Glomerular visceral epithelial cell (primary cell): ENCODE measurements at regions not wholly inside any gene's neighbourhood (a gene's known extent, or its start where the extent isn't known, plus 50 kb on each side); places are given as distances from the start of the nearest gene placed in this dataset.

Experiments
- DNase-seq: peaks from one replicate; pipeline ENCODE4 v3.0.0-alpha.2; 2016; ENCODE audit errors: extremely low spot score

DNA sequence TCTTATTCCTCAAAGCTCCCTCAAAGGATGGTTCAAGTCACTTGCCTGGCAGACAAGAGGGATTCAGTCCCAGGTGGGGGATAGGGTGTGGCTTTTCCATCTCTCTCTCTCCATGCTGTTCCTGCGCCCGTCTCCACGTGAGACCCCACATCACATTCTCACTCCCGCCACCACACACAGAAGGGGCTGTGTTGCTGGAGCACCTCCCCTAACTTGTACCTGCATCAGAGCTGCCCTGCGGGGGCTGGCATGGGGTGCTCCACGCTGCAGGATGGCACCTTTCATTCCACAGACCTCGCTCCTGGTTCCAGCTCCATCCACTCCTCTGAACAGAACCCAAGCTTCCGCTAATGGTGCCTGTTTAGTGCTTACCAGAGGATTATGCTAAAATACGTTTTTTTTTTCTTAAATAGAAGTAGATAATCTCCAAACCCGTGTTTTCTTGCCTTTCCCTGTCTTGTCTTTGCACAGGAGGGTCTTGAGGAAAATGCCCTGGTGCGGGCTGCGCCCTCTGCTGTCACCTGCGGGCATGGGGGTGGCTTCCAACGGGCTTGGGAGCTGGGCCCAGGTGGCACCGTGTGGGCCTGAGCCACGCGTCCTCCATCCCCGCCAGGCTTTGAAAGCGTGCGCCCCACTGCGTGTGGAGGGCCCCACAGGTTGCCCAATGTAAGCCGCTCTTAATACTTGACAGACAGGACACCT is 985.6 kb downstream of the BRD1 start:
- no peak for DNase-seq

- no peak for DNase-seq
These were observed 987.3 kb downstream of the BRD1 start for GRCh38 chr22:48840112-48840949.

- DNase-seq: no peak
These were observed 988.6 kb downstream of the BRD1 start for GRCh38 chr22:48838846-48839730.

GRCh38 chr22:48838376-48838775 is 989.3 kb downstream of the BRD1 start:
- DNase-seq: no peak

GRCh38 chr22:48837341-48837935 is 990.2 kb downstream of the BRD1 start:
- DNase-seq: no peak

DNA sequence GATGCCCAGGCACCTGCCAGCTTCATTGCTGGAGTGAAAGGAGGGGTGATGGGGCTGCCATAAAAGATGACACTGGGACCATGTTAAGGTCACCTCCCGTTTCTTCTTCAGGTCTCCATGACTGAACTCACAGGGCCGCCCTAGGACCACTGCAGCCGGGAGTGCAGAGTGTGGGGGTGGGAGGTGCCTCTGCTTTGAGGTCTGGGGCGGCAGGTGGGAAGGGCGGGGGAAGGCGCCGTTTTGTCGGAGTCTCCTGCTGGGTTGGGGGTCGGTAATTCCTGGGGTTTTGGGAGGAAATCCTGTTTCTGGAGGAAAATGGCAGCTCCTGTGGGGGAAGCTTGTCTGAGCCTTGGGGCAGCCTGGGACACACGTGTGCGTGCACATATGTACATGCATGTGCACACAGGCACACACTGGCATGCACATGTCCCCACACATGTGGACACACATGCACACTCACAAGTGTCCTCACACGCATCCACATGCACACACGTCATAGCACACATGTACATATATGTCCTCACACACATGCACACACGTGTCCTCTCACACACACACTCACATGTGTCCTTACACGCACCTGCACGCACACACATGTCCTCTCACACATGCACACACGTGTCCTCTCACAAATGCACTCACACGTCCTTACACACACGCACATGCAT is 990.9 kb downstream of the BRD1 start:
- no peak for DNase-seq

- DNase-seq: no peak
These were observed 991.6 kb downstream of the BRD1 start for GRCh38 chr22:48835857-48836672.

DNA sequence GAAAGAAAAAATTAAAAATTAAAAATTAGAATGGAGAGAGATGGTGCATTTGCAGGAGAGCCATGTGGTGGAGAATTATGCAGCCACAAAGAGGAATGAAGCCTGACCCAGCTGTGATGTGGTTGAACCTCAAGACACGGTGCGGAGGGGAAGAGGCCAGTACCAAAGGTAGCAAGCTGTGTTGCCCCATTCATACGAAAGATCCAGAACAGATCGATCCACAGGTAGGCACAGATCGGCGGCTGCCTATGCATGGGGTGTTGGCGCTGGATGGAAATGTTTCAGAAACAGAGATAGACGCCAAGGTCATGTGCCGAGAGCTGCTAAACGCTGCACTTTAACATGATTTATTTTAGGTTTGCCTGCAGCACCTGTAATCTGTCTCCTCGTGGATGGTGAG is 992.3 kb downstream of the BRD1 start:
- no peak for DNase-seq

GRCh38 chr22:48834404-48834803 is 993.3 kb downstream of the BRD1 start:
- DNase-seq: no peak

GRCh38 chr22:48832592-48832991 is 995.1 kb downstream of the BRD1 start:
- DNase-seq: no peak

GRCh38 chr22:48829908-48830307 is 997.8 kb downstream of the BRD1 start:
- no peak for DNase-seq

- DNase-seq: no peak
These were observed 999.0 kb downstream of the BRD1 start for GRCh38 chr22:48828688-48829087.

DNA sequence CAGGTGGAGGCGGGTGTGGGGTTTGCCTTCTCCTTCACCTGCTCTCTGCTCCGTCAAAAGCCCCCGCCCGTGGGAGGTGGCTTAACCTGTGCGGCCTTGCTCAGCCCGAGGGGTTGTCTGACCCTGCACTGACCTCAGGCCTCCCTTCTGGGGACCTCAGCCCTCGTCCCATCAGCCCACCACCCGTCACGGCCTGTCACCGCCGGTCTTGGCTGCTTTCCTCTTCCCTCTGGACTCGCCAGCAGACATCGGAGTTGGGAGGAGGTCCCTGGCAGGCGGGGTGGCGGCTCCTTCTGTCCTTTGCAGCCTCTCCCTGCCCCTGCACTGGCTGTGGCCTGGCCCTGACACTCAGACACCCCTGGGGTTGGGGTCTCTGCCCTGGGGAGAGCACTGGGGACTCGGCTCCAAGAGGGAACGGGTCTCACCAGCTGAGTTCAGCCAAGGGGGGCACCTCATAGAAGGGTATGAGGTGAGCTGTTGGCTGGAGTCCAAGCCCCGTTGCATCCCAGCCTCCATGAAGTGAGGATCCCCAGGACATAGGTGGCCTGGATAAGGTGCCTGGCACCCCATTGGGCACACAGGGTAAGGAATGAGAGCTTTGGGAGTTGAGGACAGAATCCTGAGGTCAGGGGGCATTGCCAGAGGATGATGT is 999.6 kb downstream of the BRD1 start:
- no peak for DNase-seq

GRCh38 chr22:48827268-48827846 is 1000.3 kb downstream of the BRD1 start:
- no peak for DNase-seq

DNA sequence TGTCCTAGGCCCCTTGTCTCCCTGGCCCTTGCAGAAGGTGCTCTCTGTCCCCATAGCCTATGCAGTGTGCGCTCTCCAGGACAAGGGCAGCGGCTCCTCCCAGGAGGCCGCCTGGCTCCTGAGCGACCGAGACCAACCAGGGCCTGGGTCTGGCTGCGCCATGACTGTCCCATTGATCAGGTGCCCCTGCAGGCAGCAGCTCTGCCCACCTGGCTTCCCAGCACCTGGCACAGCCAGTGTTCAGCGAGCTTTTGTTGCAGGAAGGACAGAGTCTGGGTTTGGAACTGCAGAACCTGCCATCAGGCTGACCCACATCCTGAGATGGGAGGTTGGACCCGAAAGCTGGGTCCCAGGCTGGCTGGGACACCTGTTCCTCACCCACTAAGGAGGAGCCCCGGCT is 1001.1 kb downstream of the BRD1 start:
- no peak for DNase-seq

DNA sequence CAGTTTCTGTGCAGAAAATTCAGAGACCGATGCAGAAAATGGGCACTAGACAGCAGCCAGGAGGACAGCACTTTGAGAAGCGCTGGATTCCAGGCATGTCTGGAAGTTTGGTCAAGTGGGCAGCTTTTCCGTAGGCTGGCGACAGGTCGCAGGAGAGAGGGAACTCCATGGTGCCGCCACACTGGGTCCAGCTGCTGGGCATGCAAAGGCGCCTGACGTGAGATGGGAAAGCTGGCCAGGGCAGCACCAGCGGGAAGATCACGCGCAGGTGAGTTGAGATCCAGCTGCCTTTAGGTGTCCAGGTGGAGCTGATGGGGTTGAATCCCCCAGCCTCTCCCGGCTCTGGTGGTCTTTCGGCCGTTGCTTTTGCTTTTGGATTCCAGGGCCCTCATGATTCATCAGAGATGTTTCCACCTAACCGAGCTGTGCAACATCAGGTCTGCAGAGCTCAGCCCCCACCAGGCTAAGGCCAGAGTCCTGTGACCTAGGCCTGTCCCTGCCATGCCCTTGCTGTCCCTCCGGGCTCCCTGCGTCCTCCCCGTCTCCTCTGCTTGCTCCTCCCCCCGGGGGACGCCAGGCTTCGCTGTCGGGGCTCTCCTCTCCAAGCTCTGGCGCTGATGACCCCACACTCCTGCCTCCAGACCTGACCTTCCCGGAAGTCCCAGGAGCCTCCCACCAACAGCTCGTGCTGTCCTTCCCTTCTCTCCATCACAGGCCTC is 1001.7 kb downstream of the BRD1 start:
- no peak for DNase-seq

- no peak for DNase-seq
These were observed 1002.7 kb downstream of the BRD1 start for GRCh38 chr22:48824712-48825651.

DNA sequence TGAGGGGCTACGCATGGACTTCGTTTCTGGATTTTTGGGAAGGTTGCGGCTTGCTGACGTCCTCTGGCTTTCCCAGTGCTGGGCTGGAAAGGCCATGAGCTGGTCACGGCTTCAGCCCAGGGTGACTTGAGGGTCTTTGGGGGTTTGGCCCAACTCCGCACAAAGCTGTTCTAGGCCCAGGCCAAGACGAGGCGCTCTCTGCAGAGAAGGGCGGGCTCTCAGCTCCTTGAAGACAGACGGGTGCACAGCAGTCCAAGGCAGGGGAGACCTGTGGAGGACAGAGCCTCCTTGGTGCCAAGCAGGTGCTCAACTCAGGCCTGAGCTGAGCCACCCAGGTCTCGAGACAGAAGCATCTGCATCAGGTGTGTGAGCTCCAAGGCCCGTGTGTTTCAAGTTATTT is 1003.7 kb downstream of the BRD1 start:
- DNase-seq: no peak
